GM12872 (cell line): ENCODE measurements at regions not wholly inside any gene's neighbourhood (a gene's known extent, or its start where the extent isn't known, plus 50 kb on each side); places are given as distances from the start of the nearest gene placed in this dataset.

Source experiments
- CTCF ChIP-seq: IDR thresholded peaks from 3 replicates; pipeline ENCODE4 v1.5.1; 2011; ENCODE audit warnings: low read depth, mild to moderate bottlenecking, low read length, moderate library complexity; ENCODE audit not compliant: insufficient read depth

GRCh38 chr13:106145070-106145469, 390.4 kb downstream of the EFNB2 start:
- TF ChIP-seq CTCF = no peak

- TF ChIP-seq CTCF = no peak
Observed at GRCh38 chr13:106143930-106144709, 391.3 kb downstream of the EFNB2 start.

- TF ChIP-seq CTCF = no peak
Observed at GRCh38 chr13:106143392-106143791, 392.1 kb downstream of the EFNB2 start.

- TF ChIP-seq CTCF = no peak
Observed at GRCh38 chr13:106140476-106140875, 395.0 kb downstream of the EFNB2 start.

GRCh38 chr13:106139942-106140341, 395.5 kb downstream of the EFNB2 start:
- TF ChIP-seq CTCF = no peak

GRCh38 chr13:106139377-106139776, 396.1 kb downstream of the EFNB2 start:
- TF ChIP-seq CTCF = no peak

GRCh38 chr13:106138620-106139019, 396.8 kb downstream of the EFNB2 start:
- no peak for TF ChIP-seq CTCF
